Stimulated activated CD4-positive, alpha-beta T cell treated with anti-CD3 and anti-CD28 coated beads, Interleukin-12 subunit alpha, Interleukin-12 subunit beta, amount 100 ng/mL, for 48 hours (primary cell): ENCODE measurements at regions not wholly inside any gene's neighbourhood (a gene's known extent, or its start where the extent isn't known, plus 50 kb on each side); places are given as distances from the start of the nearest gene placed in this dataset.

Experiments
- DNase-seq, 3 donors: peaks; one replicate each; pipeline ENCODE4 v3.0.0-alpha.2; 2020; ENCODE audit warnings: low read depth in 2 of 3, low spot score in 1 of 3

- DNase-seq, result no peak
Observed at GRCh38 chr16:64181271-64181925, 940.5 kb downstream of the CDH11 start.

- no peak for DNase-seq
Observed at GRCh38 chr16:64180136-64180900, 941.5 kb downstream of the CDH11 start.

GRCh38 chr16:64174327-64174726, 947.5 kb downstream of the CDH11 start:
- no peak for DNase-seq

- DNase-seq, result no peak
Observed at GRCh38 chr16:64172652-64173051, 949.2 kb downstream of the CDH11 start.

- no peak for DNase-seq
Observed at GRCh38 chr16:64172226-64172625, 949.6 kb downstream of the CDH11 start.

GRCh38 chr16:64171632-64172031, 950.2 kb downstream of the CDH11 start:
- no peak for DNase-seq

- DNase-seq, result no peak
Observed at GRCh38 chr16:64168371-64168770, 953.5 kb downstream of the CDH11 start.

GRCh38 chr16:64167936-64168335, 953.9 kb downstream of the CDH11 start:
- DNase-seq, result no peak

- DNase-seq, result no peak
Observed at GRCh38 chr16:64165368-64165767, 956.5 kb downstream of the CDH11 start.

GRCh38 chr16:64162613-64163375, 959.1 kb downstream of the CDH11 start:
- DNase-seq, result no peak

GRCh38 chr16:64159976-64160375, 961.9 kb downstream of the CDH11 start:
- no peak for DNase-seq

- no peak for DNase-seq
Observed at GRCh38 chr16:64158941-64159588, 962.8 kb downstream of the CDH11 start.

- DNase-seq, result no peak
Observed at GRCh38 chr16:64153718-64154117, 968.1 kb downstream of the CDH11 start.

- no peak for DNase-seq
Observed at GRCh38 chr16:64151990-64152767, 969.7 kb downstream of the CDH11 start.

GRCh38 chr16:64150193-64150592, 971.7 kb downstream of the CDH11 start:
- DNase-seq, result no peak

- DNase-seq, result no peak
Observed at GRCh38 chr16:64149756-64150155, 972.1 kb downstream of the CDH11 start.

GRCh38 chr16:64148356-64148755, 973.5 kb downstream of the CDH11 start:
- no peak for DNase-seq

GRCh38 chr16:64147941-64148340, 973.9 kb downstream of the CDH11 start:
- no peak for DNase-seq

- DNase-seq, result no peak
Observed at GRCh38 chr16:64144617-64145016, 977.2 kb downstream of the CDH11 start.

- DNase-seq, result no peak
Observed at GRCh38 chr16:64138621-64139020, 983.2 kb downstream of the CDH11 start.

GRCh38 chr16:64138006-64138405, 983.9 kb downstream of the CDH11 start:
- DNase-seq, result no peak
